HG02852 (cell line): ENCODE measurements at regions not wholly inside any gene's neighbourhood (a gene's known extent, or its start where the extent isn't known, plus 50 kb on each side); places are given as distances from the start of the nearest gene placed in this dataset.
A peak's percentile ranks its signal among the peaks of the same experiment; 100 is the strongest.
"Not testable (repeated sequence)": the region's sequence is repeated elsewhere in the genome, so short reads cannot be mapped to it uniquely, and the experiment has no call there.

Source experiments
- ATAC-seq: cut with Tn5 transposase; IDR thresholded peaks from one replicate; pipeline ENCODE4 v1.9.1; 2021; ENCODE audit warnings: mild to moderate bottlenecking, moderate library complexity; ENCODE audit not compliant: unreplicated experiment

DNA sequence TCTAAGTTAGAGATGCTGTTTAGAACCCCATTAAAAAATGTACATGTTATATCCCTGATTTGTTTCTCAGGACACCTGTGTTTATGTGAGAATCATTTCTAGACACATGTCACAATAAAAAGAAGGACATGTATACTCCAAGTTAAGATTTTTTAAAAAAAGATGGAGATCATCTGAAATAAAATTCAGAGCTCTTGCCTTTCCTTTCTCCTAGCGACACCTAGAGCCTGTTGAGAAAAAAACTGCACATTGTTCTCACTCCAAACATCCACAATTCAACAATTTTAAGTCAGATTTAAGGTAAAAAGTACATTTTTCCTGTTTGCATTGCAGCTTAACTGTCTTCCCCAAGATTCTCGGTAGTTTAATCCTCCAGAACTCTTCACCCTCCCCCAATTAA is 171.8 kb downstream of the ATP6V0E2 start:
- not testable (repeated sequence) for ATAC-seq

DNA sequence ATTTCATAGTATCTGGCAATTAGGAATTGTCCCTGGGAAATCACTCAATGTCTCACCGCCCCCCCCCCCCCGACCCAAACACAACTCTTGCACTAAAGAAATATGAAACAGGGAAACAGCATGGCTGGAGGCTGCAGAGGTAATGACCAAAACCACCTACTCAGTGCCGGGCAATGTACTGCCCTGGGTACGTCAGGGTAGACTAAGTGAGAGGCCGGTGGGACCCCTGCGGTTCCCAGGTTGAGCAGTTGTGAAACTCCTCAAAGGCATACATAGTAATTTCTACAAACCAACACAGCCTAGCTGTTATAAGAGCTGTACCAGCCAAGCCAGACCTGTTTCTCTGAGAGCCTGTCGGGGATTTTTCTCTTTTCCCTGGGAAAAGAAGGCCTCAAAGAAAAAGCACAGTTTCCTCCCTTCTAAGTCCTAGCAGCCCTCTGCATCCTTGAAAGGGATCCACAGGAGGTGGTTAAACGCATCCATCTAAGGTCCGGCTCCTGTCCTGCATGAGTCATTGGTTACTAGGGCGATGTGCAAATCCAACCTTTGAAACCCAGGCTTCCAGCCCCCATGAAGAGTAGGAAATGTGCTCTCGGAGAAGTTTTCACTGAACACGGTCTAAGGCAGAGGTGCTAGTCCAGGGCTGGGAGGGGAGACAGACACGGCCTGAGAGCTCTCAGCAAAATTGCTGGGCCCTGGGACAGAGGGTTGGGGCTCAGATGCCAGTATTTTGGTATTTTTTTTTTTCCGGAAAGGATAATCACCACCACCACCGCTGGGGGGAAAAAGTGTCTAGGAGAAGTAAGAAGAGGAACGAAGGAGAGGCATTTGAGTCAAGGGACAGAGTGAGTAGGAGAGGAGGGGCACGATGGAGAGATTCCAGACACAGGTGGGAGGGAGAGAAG is 172.8 kb downstream of the ATP6V0E2 start:
- not testable (repeated sequence) for ATAC-seq

DNA sequence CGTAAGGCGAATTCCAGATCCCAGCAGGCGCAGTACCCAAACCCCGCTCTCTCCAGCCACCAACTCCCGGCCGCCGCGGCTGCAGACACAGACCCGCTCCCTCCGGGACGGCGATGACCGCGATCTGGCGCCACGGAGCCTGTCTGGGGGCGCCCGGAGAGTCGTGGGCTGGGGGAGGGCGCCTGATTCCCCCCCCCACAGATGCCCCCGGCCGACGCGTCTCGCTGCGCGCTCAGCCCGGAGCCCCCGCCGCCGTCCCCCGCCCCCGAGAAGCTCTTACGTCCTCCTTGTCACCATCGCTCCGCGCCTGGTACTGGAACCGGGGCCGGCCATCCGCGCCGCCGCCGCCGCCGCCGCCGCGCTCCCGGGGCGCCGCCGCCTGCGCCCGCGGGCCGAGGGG is 173.6 kb downstream of the ATP6V0E2 start:
- not testable (repeated sequence) for ATAC-seq

DNA sequence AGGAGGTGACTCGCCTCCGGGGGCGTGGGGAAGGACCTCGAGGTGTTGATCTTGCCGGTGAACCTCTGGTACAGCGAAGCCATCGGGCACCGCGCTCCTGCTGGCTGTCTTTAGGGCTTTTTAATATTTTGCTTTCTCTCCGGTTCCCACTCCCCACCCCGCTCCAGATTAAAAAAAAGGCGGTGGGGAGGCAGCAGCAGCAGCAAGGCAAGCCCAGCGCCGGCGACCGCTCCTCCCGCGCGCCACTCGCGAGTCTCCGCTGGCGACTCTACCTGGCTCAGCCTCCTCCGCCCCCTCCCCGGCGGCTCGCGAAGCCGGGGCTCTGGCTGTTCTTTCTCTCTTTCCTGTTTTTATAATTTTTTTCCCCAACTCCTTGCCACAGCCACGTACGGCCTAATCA is 174.0 kb downstream of the ATP6V0E2 start:
- ATAC-seq = not testable (repeated sequence)

DNA sequence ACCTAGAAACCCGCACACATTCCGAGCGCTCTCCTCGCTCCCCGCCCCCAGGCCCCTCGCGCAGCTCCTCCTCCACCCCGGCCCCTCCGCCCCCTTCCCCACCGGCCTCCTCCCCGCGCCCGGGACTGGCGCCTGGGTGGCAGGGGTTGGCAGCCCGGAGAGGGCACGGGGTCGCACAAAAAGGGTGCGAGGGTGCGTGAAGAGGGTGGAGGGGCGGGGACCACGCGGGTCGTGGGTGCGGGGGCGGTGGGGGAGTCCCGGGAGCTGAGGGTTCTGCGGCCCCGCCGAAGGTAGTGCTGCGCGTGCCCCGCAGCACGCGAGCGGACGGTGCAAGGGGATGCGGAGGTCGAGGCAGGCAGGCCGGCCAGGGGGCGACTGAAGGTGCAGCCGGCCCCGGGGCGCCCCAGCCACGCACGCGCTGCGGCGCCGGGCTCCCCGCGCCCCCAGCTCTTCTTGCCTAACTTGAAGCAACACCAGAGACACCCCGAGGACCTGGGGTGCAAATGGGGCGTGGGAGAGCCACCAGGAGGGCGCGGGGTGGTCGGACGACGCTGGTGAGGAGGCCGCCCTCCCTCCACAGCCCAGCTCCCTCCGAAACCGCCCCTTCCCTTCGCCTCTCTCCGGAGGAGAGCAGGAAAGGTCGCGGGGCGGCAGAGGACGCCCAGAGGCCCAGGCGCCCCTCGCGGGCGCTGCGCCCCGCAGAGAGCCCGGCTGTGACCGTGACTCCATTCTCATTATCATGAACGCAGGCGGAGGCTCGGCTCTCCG is 174.7 kb downstream of the ATP6V0E2 start:
- ATAC-seq = not testable (repeated sequence)

DNA sequence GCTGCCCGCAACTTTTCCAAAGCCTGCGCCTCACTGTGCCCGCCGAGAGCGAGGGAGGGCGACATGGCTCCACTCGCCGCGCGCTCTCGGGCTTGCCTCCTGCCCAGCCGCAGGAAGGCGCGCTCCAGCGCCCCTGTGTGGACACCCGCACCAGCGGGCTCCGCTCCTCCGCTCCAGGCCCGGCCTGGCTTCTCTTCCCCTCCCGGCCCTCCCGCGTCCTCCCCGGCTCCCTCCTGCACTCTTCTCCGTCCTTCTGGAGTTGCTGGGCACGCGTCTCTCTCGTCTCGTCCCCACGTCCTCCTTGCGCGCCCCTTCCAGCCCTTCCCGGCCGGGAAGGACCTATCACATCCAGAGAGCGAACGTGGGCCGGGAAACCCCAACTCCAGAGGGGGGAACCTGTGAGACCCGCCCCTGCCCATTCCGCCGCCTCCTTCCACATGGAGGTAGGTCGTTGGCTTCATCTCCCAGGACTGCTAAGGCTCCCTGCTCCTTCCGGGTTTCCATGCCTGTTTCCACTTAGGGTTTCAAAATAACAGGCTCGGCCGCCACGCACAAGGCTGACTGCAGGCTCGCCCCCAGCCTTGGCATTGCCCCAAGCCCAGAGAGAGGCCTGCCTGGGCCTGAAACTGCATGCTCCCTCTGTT is 175.4 kb downstream of the ATP6V0E2 start:
- ATAC-seq = not testable (repeated sequence)

DNA sequence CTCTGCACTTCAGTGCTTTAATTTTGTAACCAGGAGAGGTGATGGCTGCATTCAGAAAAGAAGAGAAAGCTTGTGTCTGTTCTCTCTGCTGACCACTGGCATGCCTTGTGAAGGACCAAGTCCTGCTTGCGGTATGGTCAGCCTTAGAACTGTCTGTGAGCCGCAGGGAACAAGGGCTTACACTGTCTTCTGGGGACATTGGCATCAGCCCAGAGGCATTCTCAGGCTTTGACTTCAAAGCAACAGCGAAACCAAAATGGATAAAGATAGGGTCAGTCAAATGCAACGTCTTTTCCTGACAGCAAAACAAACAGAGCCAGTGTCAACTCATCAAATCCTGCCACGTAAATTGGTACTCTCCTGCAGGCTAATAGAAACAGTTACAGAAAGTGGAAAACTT is 179.6 kb downstream of the ATP6V0E2 start:
- not testable (repeated sequence) for ATAC-seq

DNA sequence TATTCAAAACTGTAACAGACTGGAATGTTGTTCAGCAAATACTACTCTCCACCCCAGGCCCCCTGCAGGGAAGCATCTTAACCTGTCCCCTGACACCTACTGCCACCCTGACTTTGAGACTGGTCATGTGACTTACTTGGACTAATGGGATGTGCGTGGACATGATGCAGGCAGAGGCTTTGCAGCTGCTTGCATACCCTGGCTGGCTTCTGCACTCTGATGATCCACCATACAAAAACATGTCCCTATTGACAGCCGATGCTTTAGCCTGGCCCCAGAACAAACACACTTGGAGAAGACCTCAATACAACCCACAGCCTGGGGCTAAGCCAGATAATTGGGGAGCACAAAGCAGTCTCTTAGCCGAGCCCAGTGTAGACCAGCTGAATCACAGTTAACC is 180.5 kb downstream of the ATP6V0E2 start:
- not testable (repeated sequence) for ATAC-seq

DNA sequence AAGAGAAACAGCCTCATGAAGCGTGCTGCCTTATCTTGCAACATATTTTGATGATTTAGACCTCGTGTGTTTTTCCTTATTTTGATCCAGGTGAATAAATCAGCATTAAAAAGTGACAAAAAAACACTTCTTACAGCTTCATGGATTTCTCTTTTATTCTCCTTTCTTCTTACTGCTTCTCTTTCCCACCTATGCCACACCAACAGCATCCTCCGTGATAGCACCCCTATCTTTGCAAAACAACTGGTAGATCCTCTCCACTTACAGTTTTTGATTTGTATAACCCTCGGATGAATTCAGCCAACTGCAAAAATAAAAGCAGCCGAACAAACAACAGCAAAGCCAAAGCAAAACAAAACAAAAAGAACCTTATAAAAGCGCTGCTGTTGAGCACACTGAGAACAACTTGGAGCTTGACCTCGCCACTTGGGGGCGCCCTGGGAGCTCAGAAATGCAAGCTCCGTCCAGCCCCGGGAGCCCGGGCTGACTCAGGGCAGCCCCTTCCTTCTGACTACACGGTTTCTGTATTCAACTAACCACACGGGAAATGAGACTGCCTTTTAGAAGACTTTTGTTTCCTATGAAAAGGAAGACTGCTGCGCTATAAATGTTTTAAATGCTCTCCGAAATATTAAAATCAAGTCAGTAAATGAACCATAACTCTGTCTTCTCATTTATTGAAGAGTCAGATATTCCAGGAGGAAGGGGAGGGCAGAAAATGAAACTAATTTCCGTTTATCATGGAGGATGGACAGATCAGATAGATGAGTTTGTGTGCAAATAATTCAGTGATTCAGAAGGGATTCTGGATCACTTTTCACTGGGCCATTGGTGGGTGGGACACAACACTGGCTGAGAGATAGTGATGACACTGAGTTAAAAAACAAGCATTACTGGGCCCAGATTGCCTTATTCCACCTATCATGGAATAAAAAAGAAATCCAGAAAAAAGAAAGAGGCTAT is 186.8 kb downstream of the ATP6V0E2 start:
- peak; percentile 99 for ATAC-seq

DNA sequence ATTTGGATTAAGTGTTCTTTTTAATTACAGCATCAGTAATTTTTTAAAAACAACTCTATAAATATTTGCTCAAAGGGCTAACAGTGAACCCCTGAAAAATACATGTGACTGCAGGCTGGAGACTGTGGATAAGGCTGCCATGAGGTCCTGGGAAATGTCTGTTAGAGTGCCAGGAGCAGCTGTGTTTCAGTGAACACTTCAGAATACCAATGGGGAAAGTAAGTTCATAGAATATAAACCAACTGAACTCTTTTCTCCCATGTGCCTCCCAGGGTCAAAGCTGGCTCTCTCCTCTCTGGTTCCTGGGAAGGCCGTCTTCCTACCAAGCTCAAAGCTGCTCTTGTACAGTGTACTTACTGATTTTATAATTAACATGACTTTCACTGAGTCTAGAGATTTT is 189.4 kb downstream of the ATP6V0E2 start:
- not testable (repeated sequence) for ATAC-seq

DNA sequence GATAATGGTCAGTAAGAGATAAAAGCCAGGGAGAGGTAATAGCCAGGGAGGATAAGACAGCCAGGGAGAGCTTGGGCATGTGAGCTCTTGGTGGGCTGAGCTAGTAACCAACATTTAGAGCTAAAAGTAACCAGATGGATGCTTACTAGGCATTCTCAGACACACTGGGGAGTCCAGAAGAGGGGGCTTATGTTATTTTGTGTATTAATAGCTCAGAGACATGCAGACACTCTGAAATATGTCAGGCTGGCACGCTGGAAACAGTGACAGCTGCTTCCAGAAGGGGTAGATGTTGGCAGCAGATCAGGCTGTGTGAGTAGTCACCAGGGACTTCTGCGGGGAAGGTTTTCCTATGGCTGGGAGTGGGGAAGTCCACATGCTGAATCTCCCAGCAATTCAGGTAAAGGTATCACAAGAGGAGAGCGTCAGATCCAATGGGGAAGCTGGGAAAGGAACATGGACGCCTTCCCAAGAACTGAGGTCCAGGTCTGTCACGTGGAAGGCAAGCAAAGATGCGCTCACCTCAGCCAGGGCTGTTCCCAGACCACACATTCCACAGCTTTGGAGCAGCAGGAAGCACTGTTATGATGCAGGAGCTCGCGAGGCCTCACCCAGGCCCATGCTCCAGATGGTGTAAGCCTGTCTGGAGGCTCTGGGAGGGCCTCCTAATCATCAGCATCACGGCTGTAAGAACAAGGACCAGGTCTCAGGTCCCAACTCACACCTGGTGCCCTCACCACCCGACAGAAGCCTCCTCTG is 196.0 kb downstream of the ATP6V0E2 start:
- ATAC-seq = not testable (repeated sequence)

DNA sequence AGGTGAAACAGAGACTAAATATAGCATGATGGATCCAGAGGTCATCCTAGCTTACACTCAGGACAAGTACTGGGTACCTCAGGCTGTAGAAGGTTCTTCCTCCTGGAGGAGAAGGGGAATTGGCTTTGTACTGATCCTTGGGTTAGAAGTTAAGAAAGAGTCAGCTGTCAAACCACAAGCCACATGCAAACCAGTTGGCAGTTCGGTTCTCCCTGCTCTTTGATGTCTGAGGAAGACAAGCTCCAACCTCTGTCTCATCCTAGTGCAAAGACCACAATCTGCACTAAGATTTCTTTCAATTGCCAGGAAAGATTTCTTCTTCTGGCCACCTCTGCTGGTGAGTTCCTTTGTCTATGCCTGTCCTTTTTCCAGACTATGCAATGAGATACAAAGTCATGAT is 203.8 kb downstream of the ATP6V0E2 start:
- ATAC-seq = not testable (repeated sequence)

DNA sequence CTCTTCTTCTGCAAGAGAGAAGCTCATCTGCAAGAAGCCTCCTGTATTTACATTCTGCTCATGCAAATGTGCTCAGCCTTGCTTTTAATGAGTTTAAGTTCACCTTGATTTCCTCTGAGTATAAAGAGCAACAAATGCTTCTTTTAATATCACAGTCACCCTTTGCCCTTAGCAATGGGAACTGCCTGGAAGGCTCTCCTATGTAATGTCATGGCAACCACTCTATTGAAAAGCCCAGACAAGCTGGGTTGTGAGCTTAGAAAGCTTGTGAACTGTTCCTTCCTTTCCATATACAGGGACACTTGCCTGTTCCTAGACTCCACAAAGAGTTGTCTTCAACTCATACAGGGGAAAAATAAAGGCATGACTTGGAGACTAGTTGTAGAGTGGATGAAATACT is 208.1 kb downstream of the ATP6V0E2 start:
- not testable (repeated sequence) for ATAC-seq

DNA sequence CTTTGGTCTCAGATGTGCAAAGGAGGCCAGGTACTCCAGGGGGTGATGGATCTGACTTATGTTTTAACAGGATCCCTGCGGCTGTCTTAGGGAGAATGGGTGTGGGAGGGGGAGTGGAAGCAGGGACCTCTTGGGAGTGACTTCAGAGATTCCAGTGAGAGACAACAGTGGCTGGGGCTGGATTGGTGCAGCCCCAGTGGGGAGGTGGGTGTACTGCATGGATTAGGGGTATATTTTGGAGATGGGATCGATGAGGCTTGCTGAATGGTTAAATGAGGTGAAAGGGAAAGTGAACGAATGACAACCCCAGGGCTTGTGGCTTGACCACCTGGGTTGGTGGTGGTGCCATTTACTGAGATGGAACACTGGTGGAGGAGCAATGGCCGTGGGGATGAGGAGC is 211.0 kb downstream of the ATP6V0E2 start:
- ATAC-seq = not testable (repeated sequence)

DNA sequence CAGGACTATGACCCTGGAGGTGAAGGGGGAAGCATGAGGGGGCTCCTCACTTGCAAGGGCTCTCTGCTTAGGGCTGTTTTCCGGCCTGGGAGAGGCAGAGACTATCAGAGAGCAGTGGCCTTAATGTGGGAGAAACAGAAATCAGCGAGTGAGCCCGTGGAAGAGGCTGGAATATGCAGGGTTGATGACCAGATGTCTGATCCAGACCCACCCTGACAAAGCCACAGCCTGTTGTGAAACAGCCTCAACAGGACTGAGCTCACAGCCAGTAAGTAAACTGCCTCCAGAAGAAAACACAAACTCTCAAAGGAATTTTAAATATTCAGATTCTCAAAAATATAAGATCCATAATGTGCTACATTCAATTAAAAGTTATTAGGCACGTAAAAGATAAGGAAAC is 213.7 kb downstream of the ATP6V0E2 start:
- ATAC-seq = not testable (repeated sequence)

DNA sequence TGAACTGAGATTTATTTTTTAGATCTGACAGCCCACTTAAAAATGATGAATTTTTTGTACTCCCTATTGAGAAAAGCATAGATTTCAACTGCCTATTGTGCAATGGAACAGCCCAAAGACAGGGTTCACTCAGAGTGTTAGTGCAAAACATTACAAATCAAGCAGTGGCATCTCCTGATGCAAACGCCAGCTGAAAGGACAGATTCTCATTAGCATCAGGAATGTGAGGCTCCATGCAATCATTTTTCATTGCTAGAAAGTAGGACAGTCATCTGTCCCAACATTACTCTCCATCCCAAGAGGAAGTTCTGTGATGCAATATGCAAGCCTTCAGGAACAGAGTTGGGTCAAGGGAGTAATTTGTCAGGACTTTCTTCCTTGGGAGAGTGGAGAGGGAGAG is 215.4 kb downstream of the ATP6V0E2 start:
- ATAC-seq = not testable (repeated sequence)

DNA sequence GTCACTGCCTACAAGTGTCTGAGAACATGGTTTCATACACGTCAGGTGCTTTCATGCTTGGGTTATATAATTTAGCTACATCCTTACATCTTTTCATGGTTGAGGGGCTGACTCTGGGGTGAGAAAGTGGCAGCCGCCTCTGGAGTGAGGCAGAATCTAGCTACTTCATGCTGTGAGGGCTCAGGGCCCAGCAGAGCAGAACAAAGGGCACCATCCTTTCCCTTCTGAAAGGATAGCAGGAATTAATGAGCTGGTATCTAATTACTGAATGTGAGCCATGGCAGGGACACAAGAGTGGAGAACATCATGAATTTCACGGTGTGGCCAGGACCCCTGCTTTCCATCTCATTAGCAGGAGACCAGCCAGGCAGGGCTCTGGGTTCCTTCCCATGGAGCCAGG is 217.0 kb downstream of the ATP6V0E2 start:
- not testable (repeated sequence) for ATAC-seq

DNA sequence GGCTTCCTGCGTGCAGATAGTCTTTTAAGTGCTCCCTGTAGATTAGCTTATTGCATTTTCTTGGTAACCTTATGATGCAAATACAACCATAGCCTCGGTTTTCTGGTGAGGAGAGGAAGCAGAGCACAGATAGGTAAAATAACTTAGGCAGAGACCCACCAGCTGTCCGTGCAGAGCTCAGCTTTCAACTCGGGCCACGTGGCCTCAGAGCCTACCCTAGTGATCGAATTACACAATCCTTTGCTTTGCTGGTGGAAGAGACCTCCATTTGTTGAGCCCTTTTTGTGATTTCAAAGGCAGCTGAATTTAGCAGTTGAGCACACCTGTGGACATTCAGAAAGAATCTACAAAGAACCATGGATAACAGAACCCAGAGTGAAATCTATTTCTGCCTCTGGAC is 220.1 kb downstream of the ATP6V0E2 start:
- ATAC-seq = not testable (repeated sequence)

DNA sequence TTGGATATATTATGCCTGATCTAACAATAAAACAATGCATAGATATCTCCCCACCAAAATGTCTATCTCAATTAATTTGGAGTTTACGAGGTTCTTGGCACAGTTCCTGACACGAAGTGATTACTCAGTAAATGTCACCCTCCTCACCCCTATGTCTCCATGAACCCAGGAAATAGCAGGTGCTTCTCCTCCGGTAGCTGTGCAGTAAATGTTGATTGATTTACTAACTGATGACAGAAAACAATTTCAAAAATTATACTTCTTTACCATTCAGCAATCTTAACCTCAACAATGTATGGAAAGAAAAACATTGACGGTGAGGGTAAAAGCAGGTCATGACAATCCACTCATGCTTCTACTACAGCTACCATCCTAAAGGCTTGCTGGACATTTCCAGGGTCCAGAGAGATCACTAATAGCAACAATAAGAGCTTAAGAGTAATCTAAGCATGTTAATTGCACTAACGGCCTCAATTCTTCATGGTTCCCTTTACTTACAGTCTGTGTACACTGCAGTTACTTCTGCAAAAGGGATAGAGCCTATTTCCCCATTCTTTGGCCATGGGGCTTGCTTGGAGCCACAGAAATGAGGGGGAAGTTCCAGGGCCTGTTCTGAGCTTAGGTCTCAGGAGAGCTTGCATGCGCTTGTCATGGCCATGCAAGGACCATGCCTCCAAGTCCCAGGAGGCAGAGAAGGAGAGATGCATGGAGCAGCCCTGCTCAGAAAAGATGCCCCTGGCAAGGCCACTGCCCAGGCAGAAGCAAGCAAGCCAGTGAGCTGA is 222.6 kb downstream of the ATP6V0E2 start:
- not testable (repeated sequence) for ATAC-seq
